AG09319 (cell line): ENCODE measurements at regions not wholly inside any gene's neighbourhood (a gene's known extent, or its start where the extent isn't known, plus 50 kb on each side); places are given as distances from the start of the nearest gene placed in this dataset.

ENCODE experiments used
- DNase-seq: peaks from one replicate; pipeline ENCODE4 v3.0.0-alpha.2; 2010; ENCODE audit warnings: low read depth; ENCODE audit errors: extremely low read depth
- CTCF ChIP-seq: IDR thresholded peaks from 2 replicates; pipeline ENCODE4 v1.5.1; 2011; ENCODE audit warnings: low read depth, mild to moderate bottlenecking, inconsistent platforms, low read length, moderate library complexity

DNA sequence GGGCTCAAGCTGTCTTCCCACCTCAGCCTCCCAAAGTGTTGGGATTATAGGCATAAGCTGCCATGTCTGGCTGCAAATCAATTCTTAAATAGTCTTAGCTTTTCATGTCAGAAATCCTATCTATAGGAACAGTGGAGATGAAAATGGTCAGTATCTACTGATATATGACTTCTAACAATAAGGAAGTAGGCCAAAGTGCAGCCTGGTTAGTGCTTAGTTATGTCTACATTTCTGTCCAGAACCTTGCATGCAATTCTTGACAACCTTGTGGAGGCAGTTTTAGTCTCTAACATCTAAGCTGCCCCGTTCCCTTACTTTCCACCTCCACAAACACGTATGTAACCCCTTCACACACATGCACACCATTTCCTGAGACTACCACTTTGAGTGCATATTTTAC is 169.2 kb upstream of the SPATS2L start:
- DNase-seq: no peak
- no peak for TF ChIP-seq CTCF

DNA sequence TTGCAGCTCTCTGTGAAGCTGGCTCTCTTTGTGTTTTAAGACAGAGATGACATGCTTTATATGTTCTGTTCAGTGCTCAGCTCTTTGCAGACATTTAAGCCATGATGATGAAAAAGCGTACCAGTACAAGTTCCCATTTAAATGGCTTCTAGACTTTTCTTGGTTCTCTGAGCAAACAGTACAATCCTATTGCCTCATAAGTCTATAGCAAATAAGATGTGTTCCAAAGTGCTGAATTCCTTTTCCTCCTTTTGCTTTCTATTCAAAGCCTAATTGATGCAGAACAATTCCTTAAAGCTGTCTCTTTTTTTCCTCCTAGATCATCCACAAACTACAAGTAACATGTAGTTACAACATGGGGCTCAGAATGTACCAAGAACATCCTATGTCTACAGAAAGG is 168.8 kb upstream of the SPATS2L start:
- TF ChIP-seq CTCF: no peak
- DNase-seq: no peak

- no peak for TF ChIP-seq CTCF
- DNase-seq: no peak
Observed at GRCh38 chr2:200138391-200139124, 167.9 kb upstream of the SPATS2L start.

GRCh38 chr2:200144571-200144970 is 161.9 kb upstream of the SPATS2L start:
- no peak for DNase-seq
- TF ChIP-seq CTCF: no peak

GRCh38 chr2:200146501-200146900 is 160.0 kb upstream of the SPATS2L start:
- TF ChIP-seq CTCF: no peak
- DNase-seq: no peak

DNA sequence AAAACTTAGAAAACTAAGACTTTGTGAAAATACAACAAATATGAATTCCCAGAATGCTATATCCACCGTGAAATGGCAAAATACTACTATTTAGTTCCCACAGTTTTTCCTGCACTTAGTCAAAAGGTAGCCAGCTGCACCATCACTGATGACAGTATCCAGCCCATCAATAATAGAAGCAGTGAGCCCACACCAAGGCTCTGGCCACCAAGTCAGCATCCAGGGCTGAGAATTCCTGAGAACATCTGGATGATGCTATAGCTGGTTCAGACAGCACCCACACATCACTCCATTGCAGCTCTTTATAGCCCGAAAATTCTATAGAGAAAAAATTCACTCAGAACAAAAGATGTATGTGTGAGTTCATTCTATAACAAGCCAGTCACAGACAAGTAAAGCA is 159.1 kb upstream of the SPATS2L start:
- no peak for DNase-seq
- TF ChIP-seq CTCF: no peak

- no peak for TF ChIP-seq CTCF
- DNase-seq: no peak
Observed at GRCh38 chr2:200148366-200148765, 158.1 kb upstream of the SPATS2L start.
